ENCODE measurements at regions not wholly inside any gene's neighbourhood (a gene's known extent, or its start where the extent isn't known, plus 50 kb on each side); places are given as distances from the start of the nearest gene placed in this dataset.

DNA sequence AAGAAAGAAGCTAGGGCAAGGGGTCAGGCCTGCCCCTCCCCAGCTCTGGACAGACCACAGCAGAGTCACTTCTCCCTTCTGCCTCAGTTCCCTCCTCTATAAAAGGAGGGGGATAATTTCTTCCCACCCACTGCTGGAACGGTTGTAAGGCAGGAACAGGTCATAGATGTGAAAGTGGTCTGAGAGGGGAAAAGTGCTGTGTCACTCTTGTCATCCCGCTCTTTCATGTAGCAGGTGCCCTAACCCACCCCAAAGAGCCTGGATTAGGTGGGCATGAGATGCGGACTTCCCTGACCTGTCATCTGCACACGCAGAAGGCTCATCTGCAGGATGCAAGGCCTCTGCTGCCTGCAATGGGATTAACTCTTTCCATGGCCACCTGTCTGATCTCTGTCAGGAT lies 218.2 kb upstream of the LRFN2 start:
- FAIRE-seq, result no peak
- Histone ChIP-seq H3K9me3 (ENCODE audit: control insufficient read depth in 2 of 2, insufficient read depth in 1 of 2, low read depth in 1 of 2, low read length in 1 of 2) (no peaks in the 10 kb centered on the region), H3K4me1 (ENCODE audit: control insufficient read depth in 3 of 3, insufficient read depth in 2 of 3, low read depth in 1 of 3, low read length in 2 of 3) (no peaks in the 10 kb centered on the region), H3K36me3 (ENCODE audit: control insufficient read depth in 3 of 3, insufficient read depth in 2 of 3, low read depth in 1 of 3, low read length in 3 of 3) (no peaks in the 10 kb centered on the region), H3K4me3 (ENCODE audit: low read depth in 1 of 3, low read length in 3 of 3) (no peak overlapping the region), H3K27ac (ENCODE audit: low read depth in 1 of 3, low read length in 2 of 3) (no peak overlapping the region), H3K27me3 (ENCODE audit: control insufficient read depth in 3 of 3, insufficient read depth in 3 of 3, low read length in 3 of 3) (no peaks in the 10 kb centered on the region)
- no peak for DNase-seq
- 80 to 91% (median 84%) methylated on average over 4 of the region's 4 CpGs for WGBS, 3 donors

- no peak overlapping the region for H3K4me3 ChIP-seq (ENCODE audit: low read depth in 1 of 3, low read length in 3 of 3)
- no peaks in the 10 kb centered on the region for H3K27me3 ChIP-seq (ENCODE audit: control insufficient read depth in 3 of 3, insufficient read depth in 3 of 3, low read length in 3 of 3)
- no peaks in the 10 kb centered on the region for H3K36me3 ChIP-seq (ENCODE audit: control insufficient read depth in 3 of 3, insufficient read depth in 2 of 3, low read depth in 1 of 3, low read length in 3 of 3)
- H3K4me1 ChIP-seq (ENCODE audit: control insufficient read depth in 3 of 3, insufficient read depth in 2 of 3, low read depth in 1 of 3, low read length in 2 of 3), result no peaks in the 10 kb centered on the region
- no peak for FAIRE-seq
- no peak for DNase-seq
- no peak overlapping the region for H3K27ac ChIP-seq (ENCODE audit: low read depth in 1 of 3, low read length in 2 of 3)
- whole genome bisulfite sequencing, 3 donors, result 92 to 94% (median 93%) methylated on average over 4 of the region's 4 CpGs
- no peaks in the 10 kb centered on the region for H3K9me3 ChIP-seq (ENCODE audit: control insufficient read depth in 2 of 2, insufficient read depth in 1 of 2, low read depth in 1 of 2, low read length in 1 of 2)
These were observed 217.7 kb upstream of the LRFN2 start for GRCh38 chr6:40804905-40805304.

- 83 to 91% (median 87%) methylated on average over 1 of the region's 1 CpG for WGBS, 3 donors
- DNase-seq, result no peak
- Histone ChIP-seq H3K27me3 (ENCODE audit: control insufficient read depth in 3 of 3, insufficient read depth in 3 of 3, low read length in 3 of 3) (no peaks in the 10 kb centered on the region), H3K9me3 (ENCODE audit: control insufficient read depth in 2 of 2, insufficient read depth in 1 of 2, low read depth in 1 of 2, low read length in 1 of 2) (no peaks in the 10 kb centered on the region), H3K4me3 (ENCODE audit: low read depth in 1 of 3, low read length in 3 of 3) (no peak overlapping the region), H3K4me1 (ENCODE audit: control insufficient read depth in 3 of 3, insufficient read depth in 2 of 3, low read depth in 1 of 3, low read length in 2 of 3) (no peaks in the 10 kb centered on the region), H3K36me3 (ENCODE audit: control insufficient read depth in 3 of 3, insufficient read depth in 2 of 3, low read depth in 1 of 3, low read length in 3 of 3) (no peaks in the 10 kb centered on the region), H3K27ac (ENCODE audit: low read depth in 1 of 3, low read length in 2 of 3) (no peak overlapping the region)
- no peak for FAIRE-seq
These were observed 216.9 kb upstream of the LRFN2 start for GRCh38 chr6:40803897-40804702.

GRCh38 chr6:40802481-40802880 lies 215.3 kb upstream of the LRFN2 start:
- FAIRE-seq, result no peak
- Histone ChIP-seq H3K27me3 (ENCODE audit: control insufficient read depth in 3 of 3, insufficient read depth in 3 of 3, low read length in 3 of 3) (no peaks in the 10 kb centered on the region), H3K4me1 (ENCODE audit: control insufficient read depth in 3 of 3, insufficient read depth in 2 of 3, low read depth in 1 of 3, low read length in 2 of 3) (no peaks in the 10 kb centered on the region), H3K4me3 (ENCODE audit: low read depth in 1 of 3, low read length in 3 of 3) (no peak overlapping the region), H3K27ac (ENCODE audit: low read depth in 1 of 3, low read length in 2 of 3) (no peak overlapping the region), H3K9me3 (ENCODE audit: control insufficient read depth in 2 of 2, insufficient read depth in 1 of 2, low read depth in 1 of 2, low read length in 1 of 2) (no peaks in the 10 kb centered on the region), H3K36me3 (ENCODE audit: control insufficient read depth in 3 of 3, insufficient read depth in 2 of 3, low read depth in 1 of 3, low read length in 3 of 3) (no peaks in the 10 kb centered on the region)
- DNase-seq, result no peak
- 69 to 82% (median 81%) methylated on average over 5 of the region's 5 CpGs for WGBS, 3 donors

GRCh38 chr6:40799296-40800140 lies 212.4 kb upstream of the LRFN2 start:
- no peaks in the 10 kb centered on the region for H3K36me3 ChIP-seq (ENCODE audit: control insufficient read depth in 3 of 3, insufficient read depth in 2 of 3, low read depth in 1 of 3, low read length in 3 of 3)
- no peak overlapping the region for H3K27ac ChIP-seq (ENCODE audit: low read depth in 1 of 3, low read length in 2 of 3)
- DNase-seq, result no peak
- H3K4me3 ChIP-seq (ENCODE audit: low read depth in 1 of 3, low read length in 3 of 3), result no peak overlapping the region
- H3K9me3 ChIP-seq (ENCODE audit: control insufficient read depth in 2 of 2, insufficient read depth in 1 of 2, low read depth in 1 of 2, low read length in 1 of 2), result no peaks in the 10 kb centered on the region
- WGBS, 3 donors, result 67 to 76% (median 72%) methylated on average over 8 of the region's 8 CpGs
- no peak for FAIRE-seq
- H3K4me1 ChIP-seq (ENCODE audit: control insufficient read depth in 3 of 3, insufficient read depth in 2 of 3, low read depth in 1 of 3, low read length in 2 of 3), result no peaks in the 10 kb centered on the region
- no peaks in the 10 kb centered on the region for H3K27me3 ChIP-seq (ENCODE audit: control insufficient read depth in 3 of 3, insufficient read depth in 3 of 3, low read length in 3 of 3)

DNA sequence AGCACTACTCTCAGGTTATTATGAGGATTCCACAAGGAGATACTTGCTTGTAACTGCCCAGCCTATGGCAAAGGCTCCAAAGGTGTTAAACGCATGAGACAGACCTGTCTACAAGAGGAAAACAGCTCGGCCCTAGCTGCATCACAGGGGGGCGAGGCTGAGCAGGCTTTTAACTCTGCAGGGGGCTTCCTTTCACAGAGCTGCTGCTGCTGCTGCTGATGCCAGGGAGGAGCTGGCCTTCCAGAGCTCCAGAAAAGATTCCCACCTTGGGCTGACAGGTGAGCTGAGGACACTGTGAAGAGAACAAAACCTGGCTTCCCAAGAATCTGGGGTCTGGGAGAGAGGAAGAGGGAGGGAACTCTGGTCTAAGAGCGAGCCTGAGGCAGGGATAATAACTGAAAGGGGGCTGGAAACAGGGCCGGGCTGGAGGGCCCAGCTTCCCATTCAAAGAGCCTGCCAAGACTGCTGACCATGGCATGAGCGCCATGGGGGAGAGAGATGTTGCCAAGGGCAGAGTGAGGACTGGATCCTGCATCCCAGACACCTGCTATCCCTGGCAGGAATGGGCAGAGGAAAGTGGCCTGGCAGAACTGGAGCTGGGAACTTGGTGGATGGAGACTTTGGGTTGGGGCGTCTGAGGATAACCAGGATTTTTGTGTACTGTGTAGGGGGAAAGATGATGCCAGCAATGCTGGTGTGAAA lies 211.1 kb upstream of the LRFN2 start:
- no peaks in the 10 kb centered on the region for H3K9me3 ChIP-seq (ENCODE audit: control insufficient read depth in 2 of 2, insufficient read depth in 1 of 2, low read depth in 1 of 2, low read length in 1 of 2)
- H3K27me3 ChIP-seq (ENCODE audit: control insufficient read depth in 3 of 3, insufficient read depth in 3 of 3, low read length in 3 of 3), result peaks cover 0 to 2% (median 0%) of the 10 kb centered on the region in 3 donors
- 84 to 86% (median 85%) methylated on average over 7 of the region's 7 CpGs for WGBS, 3 donors
- H3K4me1 ChIP-seq (ENCODE audit: control insufficient read depth in 3 of 3, insufficient read depth in 2 of 3, low read depth in 1 of 3, low read length in 2 of 3), result no peaks in the 10 kb centered on the region
- DNase-seq, result no peak
- FAIRE-seq, result no peak
- H3K27ac ChIP-seq (ENCODE audit: low read depth in 1 of 3, low read length in 2 of 3), result no peak overlapping the region
- H3K36me3 ChIP-seq (ENCODE audit: control insufficient read depth in 3 of 3, insufficient read depth in 2 of 3, low read depth in 1 of 3, low read length in 3 of 3), result no peaks in the 10 kb centered on the region
- no peak overlapping the region for H3K4me3 ChIP-seq (ENCODE audit: low read depth in 1 of 3, low read length in 3 of 3)

- 68 to 78% (median 70%) methylated on average over 14 of the region's 14 CpGs for WGBS, 3 donors
- H3K27ac ChIP-seq (ENCODE audit: low read depth in 1 of 3, low read length in 2 of 3), result no peak overlapping the region
- FAIRE-seq, result no peak
- no peak for DNase-seq
- H3K4me3 ChIP-seq (ENCODE audit: low read depth in 1 of 3, low read length in 3 of 3), result no peak overlapping the region
- H3K27me3 ChIP-seq (ENCODE audit: control insufficient read depth in 3 of 3, insufficient read depth in 3 of 3, low read length in 3 of 3), result peaks cover 0 to 2% (median 0%) of the 10 kb centered on the region in 3 donors
- H3K36me3 ChIP-seq (ENCODE audit: control insufficient read depth in 3 of 3, insufficient read depth in 2 of 3, low read depth in 1 of 3, low read length in 3 of 3), result no peaks in the 10 kb centered on the region
- no peaks in the 10 kb centered on the region for H3K9me3 ChIP-seq (ENCODE audit: control insufficient read depth in 2 of 2, insufficient read depth in 1 of 2, low read depth in 1 of 2, low read length in 1 of 2)
- H3K4me1 ChIP-seq (ENCODE audit: control insufficient read depth in 3 of 3, insufficient read depth in 2 of 3, low read depth in 1 of 3, low read length in 2 of 3), result no peaks in the 10 kb centered on the region
These were observed 209.4 kb upstream of the LRFN2 start for GRCh38 chr6:40796260-40797221.
